SK-N-SH (cell line): ENCODE measurements at regions not wholly inside any gene's neighbourhood (a gene's known extent, or its start where the extent isn't known, plus 50 kb on each side); places are given as distances from the start of the nearest gene placed in this dataset.

Source experiments
- CTCF ChIA-PET: fragments of 300-600, 350-600 bp; formaldehyde crosslinking; extraction: SDS; loops from one replicate; lab custom pipeline; 2021; lab: Yijun Ruan, JAX
- POLR2A ChIA-PET: fragments of 350-600 bp; sonication (Branson Sonifier 250); formaldehyde crosslinking; extraction: SDS; loops from one replicate; lab custom pipeline; 2020; ENCODE audit warnings: antibody characterized with exemption, inconsistent platforms; lab: Yijun Ruan, JAX
- DNase-seq: peaks from one replicate; pipeline ENCODE4 v3.0.0; 2012
- H2AFZ ChIP-seq: fragments of 200-600 bp; sonication (generic); 2 replicates; pipeline ENCODE4 v1.8.1; 2016; ENCODE audit warnings: antibody characterized with exemption, mild to moderate bottlenecking, low read depth
- H3F3A ChIP-seq: fragments of 200-600 bp; sonication (generic); replicated peaks from 2 replicates; pipeline ENCODE3; 2016; ENCODE audit warnings: antibody characterized with exemption, mild to moderate bottlenecking; ENCODE audit not compliant: insufficient read depth
- H3K27ac ChIP-seq, 2 experiments: fragments of 200-500 bp in 1 of 2; fragments of 200-600 bp in 1 of 2; sonication (Bioruptor generic) in 1 of 2; sonication (generic), shearing (Covaris generic) in 1 of 2; 2 replicates each; pipeline versions ENCODE4 v1.5.1 to v1.6.1; 2014 to 2016; ENCODE audit warnings: low read depth in 2 of 2, inconsistent platforms in 1 of 2, low read length in 1 of 2, mild to moderate bottlenecking in 1 of 2, mixed read lengths in 1 of 2
- H3K27me3 ChIP-seq: fragments of 200-600 bp; sonication (generic), shearing (Covaris generic); 2 replicates; pipeline ENCODE4 v1.6.1; 2016; ENCODE audit warnings: mixed run types; ENCODE audit not compliant: insufficient read depth
- H3K36me3 ChIP-seq, 2 experiments: fragments of 200-500 bp in 1 of 2; fragments of 200-600 bp in 1 of 2; sonication (Bioruptor generic) in 1 of 2; sonication (generic) in 1 of 2; replicated peaks in 1 of 2; 2 replicates each; pipeline versions ENCODE3 to v1.5.1; 2014 to 2016; ENCODE audit warnings: low read length in 1 of 2, mild to moderate bottlenecking in 1 of 2; ENCODE audit not compliant: insufficient read depth in 2 of 2, control insufficient read depth in 1 of 2
- H3K4me1 ChIP-seq, 2 experiments: fragments of 200-500 bp in 1 of 2; fragments of 200-600 bp in 1 of 2; sonication (Bioruptor generic) in 1 of 2; sonication (generic), shearing (Covaris generic) in 1 of 2; 2 replicates each; pipeline versions ENCODE4 v1.5.1 to v1.6.1; 2014 to 2016; ENCODE audit warnings: low read depth in 1 of 2, low read length in 1 of 2, mixed run types in 1 of 2; ENCODE audit not compliant: insufficient read depth in 2 of 2, control insufficient read depth in 1 of 2
- H3K4me2 ChIP-seq: fragments of 200-600 bp; sonication (generic), shearing (Covaris generic); 2 replicates; pipeline ENCODE4 v1.6.1; 2017; ENCODE audit warnings: mixed run types
- H3K4me3 ChIP-seq, 2 experiments: fragments of 200-500 bp in 1 of 2; fragments of 200-600 bp in 1 of 2; sonication (Bioruptor generic) in 1 of 2; sonication (generic), shearing (Covaris generic) in 1 of 2; 2 replicates each; pipeline versions ENCODE4 v1.5.1 to v1.8.1; 2014 to 2016; ENCODE audit warnings: low read depth in 2 of 2, inconsistent platforms in 1 of 2, low read length in 1 of 2, mild to moderate bottlenecking in 1 of 2, mixed read lengths in 1 of 2, moderate library complexity in 1 of 2
- H3K79me2 ChIP-seq: fragments of 200-600 bp; sonication (generic); 2 replicates; pipeline ENCODE4 v1.8.1; 2017; ENCODE audit warnings: mild to moderate bottlenecking; ENCODE audit not compliant: insufficient read depth
- H3K9ac ChIP-seq: fragments of 200-600 bp; sonication (generic); 2 replicates; pipeline ENCODE4 v1.6.1; 2017; ENCODE audit warnings: mixed run types
- H3K9me2 ChIP-seq: fragments of 200-600 bp; sonication (generic); 2 replicates; pipeline ENCODE4 v1.6.1; 2017; ENCODE audit warnings: mixed run types
- H3K9me3 ChIP-seq: fragments of 200-600 bp; sonication (generic); 2 replicates; pipeline ENCODE4 v1.6.1; 2017; ENCODE audit warnings: mixed run types, mild to moderate bottlenecking, moderate library complexity
- H4K20me1 ChIP-seq: fragments of 200-600 bp; sonication (generic); 2 replicates; pipeline ENCODE4 v1.6.1; 2017; ENCODE audit warnings: mild to moderate bottlenecking, mixed run types; ENCODE audit not compliant: insufficient read depth
- ELF1 ChIP-seq: IDR thresholded peaks from 2 replicates; pipeline ENCODE4 v1.4.0; 2012
- EP300 ChIP-seq, 2 experiments: IDR thresholded peaks; 2 replicates each; pipeline versions ENCODE4 v1.4.0 to v1.6.1; 2012; ENCODE audit warnings: borderline replicate concordance in 1 of 2, low read depth in 1 of 2, low read length in 1 of 2
- EZH2phosphoT487 ChIP-seq: fragments of 200-600 bp; sonication (generic); IDR thresholded peaks from 2 replicates; pipeline ENCODE4 v1.6.1; 2017; ENCODE audit warnings: low read depth, mixed run types, mild to moderate bottlenecking, antibody characterized with exemption, moderate library complexity, borderline replicate concordance
- FOSL2 ChIP-seq: IDR thresholded peaks from 2 replicates; pipeline ENCODE4 v1.4.0; 2012; ENCODE audit warnings: low read depth, mild to moderate bottlenecking, moderate library complexity, borderline replicate concordance
- FOXJ3 ChIP-seq: sonication (generic); formaldehyde crosslinking; IDR thresholded peaks from 2 replicates; pipeline ENCODE4 v1.5.1; 2020; ENCODE audit warnings: mild to moderate bottlenecking, missing genetic modification reagents
- FOXM1 ChIP-seq: IDR thresholded peaks from 2 replicates; pipeline ENCODE4 v1.4.0; 2012; ENCODE audit warnings: low read depth, mild to moderate bottlenecking
- GABPA ChIP-seq: IDR thresholded peaks from 2 replicates; pipeline ENCODE4 v1.4.0; 2012; ENCODE audit warnings: low read depth, mild to moderate bottlenecking
- MEF2A ChIP-seq: IDR thresholded peaks from 2 replicates; pipeline ENCODE4 v1.4.0; 2012; ENCODE audit warnings: low read depth, borderline replicate concordance
- NRF1 ChIP-seq: IDR thresholded peaks from 2 replicates; pipeline ENCODE4 v1.6.1; 2012; ENCODE audit warnings: low read depth, mild to moderate bottlenecking, low read length
- POLR2AphosphoS5 ChIP-seq: IDR thresholded peaks from 2 replicates; pipeline ENCODE4 v1.6.1; 2012; ENCODE audit warnings: low read depth, low read length
- RAD21 ChIP-seq: IDR thresholded peaks from 2 replicates; pipeline ENCODE4 v1.6.1; 2012; ENCODE audit warnings: mild to moderate bottlenecking, low read length
- RFX5 ChIP-seq: IDR thresholded peaks from 2 replicates; pipeline ENCODE4 v1.6.1; 2012; ENCODE audit warnings: mild to moderate bottlenecking, improper control_type of control experiment, low read length
- SMC3 ChIP-seq: IDR thresholded peaks from 2 replicates; pipeline ENCODE4 v1.6.1; 2012; ENCODE audit warnings: low read depth, low read length, improper control_type of control experiment
- TAF1 ChIP-seq: IDR thresholded peaks from 2 replicates; pipeline ENCODE4 v1.6.1; 2012; ENCODE audit warnings: low read depth, mild to moderate bottlenecking, low read length, moderate library complexity, borderline replicate concordance
- TCF12 ChIP-seq: IDR thresholded peaks from 2 replicates; pipeline ENCODE4 v1.4.0; 2012
- WGBS: methylation state at CpG from one replicate; pipeline ENCODE4 v1.1.6; 2017; ENCODE audit warnings: low lambda C conversion rate; 5-methylcytosine and 5-hydroxymethylcytosine counted together
- TF ChIP-seq, protein P1 (sequence below): IDR thresholded peaks from 2 replicates; pipeline ENCODE4 v1.4.0; 2012; ENCODE audit warnings: low read depth, borderline replicate concordance
- TF ChIP-seq, protein P2 (sequence below): fragments of 200-600 bp; sonication (generic); IDR thresholded peaks from 2 replicates; pipeline ENCODE4 v1.6.1; 2017; ENCODE audit warnings: antibody characterized with exemption, mild to moderate bottlenecking, moderate library complexity
- TF ChIP-seq, protein P3 (sequence below): IDR thresholded peaks from 2 replicates; pipeline ENCODE4; 2012
- TF ChIP-seq, protein P4 (sequence below): IDR thresholded peaks from 2 replicates; pipeline ENCODE4 v1.6.1; 2012; ENCODE audit warnings: mild to moderate bottlenecking, low read depth, low read length, moderate library complexity

DNA sequence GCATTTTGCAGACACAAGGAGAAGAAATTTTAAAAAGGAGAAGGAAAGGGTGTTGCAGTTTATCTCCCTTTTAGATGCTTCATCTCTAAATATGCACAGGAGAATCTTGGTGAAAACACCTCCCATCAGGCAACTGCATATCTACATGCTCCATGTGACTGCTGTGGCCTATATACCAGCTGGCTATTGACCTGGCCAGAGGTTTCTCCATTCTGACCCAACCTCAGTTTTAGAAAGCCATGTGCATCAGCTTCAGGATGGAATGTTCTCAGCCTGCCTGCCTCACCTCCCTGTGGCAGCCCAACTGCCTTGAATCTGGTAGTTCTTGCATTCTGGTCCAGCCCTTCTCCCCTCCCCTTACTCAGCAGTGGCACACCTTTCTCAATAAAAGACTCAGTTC, 1958.8 kb upstream of the CELF4 start:
- CTCF ChIA-PET, result interaction anchor here (0.8 kb wide), 1 partner anchor 18 kb away, joined by 3 read pairs; no protein-coding TSS in a partner anchor
- Histone ChIP-seq H3K36me3 (no peaks in the 10 kb centered on the region), H3K4me1 (no peaks in the 10 kb centered on the region), H3K9me3 (no peaks in the 10 kb centered on the region), H3F3A (no peaks in the 10 kb centered on the region), H3K9ac (no peak overlapping the region), H3K27me3 (no peaks in the 10 kb centered on the region), H3K27ac (no peak overlapping the region), H4K20me1 (no peaks in the 10 kb centered on the region), H2AFZ (no peak overlapping the region), H3K4me2 (no peak overlapping the region), H3K79me2 (no peaks in the 10 kb centered on the region), H3K9me2 (no peaks in the 10 kb centered on the region), H3K4me3 (no peak overlapping the region)
- DNase-seq, result no peak
- POLR2A ChIA-PET, result no interaction called here
- TF ChIP-seq RFX5, result no peak

DNA sequence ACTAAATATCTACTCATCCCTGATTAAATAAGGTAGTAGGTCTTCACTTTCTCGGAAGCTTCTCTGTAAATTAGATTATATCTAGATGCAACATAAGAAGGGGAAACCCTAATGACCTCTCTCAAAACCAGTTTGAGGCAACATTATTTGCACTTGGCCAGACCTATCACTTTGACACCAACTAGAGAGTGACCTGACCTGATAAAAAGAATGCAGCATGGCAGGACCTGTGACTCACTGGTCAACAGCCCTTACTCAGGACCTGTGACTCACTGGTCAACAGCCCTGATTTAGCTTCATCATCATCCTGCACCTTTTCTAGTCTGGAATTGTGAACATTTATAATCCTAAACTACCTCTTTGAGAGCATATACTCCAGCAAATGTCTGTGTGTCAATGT, 1957.7 kb upstream of the CELF4 start:
- no peak overlapping the region for H3K4me3 ChIP-seq
- no peaks in the 10 kb centered on the region for H4K20me1 ChIP-seq
- no peak overlapping the region for H3K9ac ChIP-seq
- no peaks in the 10 kb centered on the region for H3K27me3 ChIP-seq
- TF ChIP-seq EZH2phosphoT487, result no peak
- TF ChIP-seq, protein P1, sequence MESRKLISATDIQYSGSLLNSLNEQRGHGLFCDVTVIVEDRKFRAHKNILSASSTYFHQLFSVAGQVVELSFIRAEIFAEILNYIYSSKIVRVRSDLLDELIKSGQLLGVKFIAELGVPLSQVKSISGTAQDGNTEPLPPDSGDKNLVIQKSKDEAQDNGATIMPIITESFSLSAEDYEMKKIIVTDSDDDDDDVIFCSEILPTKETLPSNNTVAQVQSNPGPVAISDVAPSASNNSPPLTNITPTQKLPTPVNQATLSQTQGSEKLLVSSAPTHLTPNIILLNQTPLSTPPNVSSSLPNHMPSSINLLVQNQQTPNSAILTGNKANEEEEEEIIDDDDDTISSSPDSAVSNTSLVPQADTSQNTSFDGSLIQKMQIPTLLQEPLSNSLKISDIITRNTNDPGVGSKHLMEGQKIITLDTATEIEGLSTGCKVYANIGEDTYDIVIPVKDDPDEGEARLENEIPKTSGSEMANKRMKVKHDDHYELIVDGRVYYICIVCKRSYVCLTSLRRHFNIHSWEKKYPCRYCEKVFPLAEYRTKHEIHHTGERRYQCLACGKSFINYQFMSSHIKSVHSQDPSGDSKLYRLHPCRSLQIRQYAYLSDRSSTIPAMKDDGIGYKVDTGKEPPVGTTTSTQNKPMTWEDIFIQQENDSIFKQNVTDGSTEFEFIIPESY, result no peak
- no peak for TF ChIP-seq FOSL2
- TF ChIP-seq, protein P2, sequence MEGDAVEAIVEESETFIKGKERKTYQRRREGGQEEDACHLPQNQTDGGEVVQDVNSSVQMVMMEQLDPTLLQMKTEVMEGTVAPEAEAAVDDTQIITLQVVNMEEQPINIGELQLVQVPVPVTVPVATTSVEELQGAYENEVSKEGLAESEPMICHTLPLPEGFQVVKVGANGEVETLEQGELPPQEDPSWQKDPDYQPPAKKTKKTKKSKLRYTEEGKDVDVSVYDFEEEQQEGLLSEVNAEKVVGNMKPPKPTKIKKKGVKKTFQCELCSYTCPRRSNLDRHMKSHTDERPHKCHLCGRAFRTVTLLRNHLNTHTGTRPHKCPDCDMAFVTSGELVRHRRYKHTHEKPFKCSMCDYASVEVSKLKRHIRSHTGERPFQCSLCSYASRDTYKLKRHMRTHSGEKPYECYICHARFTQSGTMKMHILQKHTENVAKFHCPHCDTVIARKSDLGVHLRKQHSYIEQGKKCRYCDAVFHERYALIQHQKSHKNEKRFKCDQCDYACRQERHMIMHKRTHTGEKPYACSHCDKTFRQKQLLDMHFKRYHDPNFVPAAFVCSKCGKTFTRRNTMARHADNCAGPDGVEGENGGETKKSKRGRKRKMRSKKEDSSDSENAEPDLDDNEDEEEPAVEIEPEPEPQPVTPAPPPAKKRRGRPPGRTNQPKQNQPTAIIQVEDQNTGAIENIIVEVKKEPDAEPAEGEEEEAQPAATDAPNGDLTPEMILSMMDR, result no peak
- TF ChIP-seq, protein P3, sequence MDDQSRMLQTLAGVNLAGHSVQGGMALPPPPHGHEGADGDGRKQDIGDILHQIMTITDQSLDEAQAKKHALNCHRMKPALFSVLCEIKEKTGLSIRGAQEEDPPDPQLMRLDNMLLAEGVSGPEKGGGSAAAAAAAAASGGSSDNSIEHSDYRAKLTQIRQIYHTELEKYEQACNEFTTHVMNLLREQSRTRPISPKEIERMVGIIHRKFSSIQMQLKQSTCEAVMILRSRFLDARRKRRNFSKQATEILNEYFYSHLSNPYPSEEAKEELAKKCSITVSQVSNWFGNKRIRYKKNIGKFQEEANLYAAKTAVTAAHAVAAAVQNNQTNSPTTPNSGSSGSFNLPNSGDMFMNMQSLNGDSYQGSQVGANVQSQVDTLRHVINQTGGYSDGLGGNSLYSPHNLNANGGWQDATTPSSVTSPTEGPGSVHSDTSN, result no peak
- no peak for TF ChIP-seq NRF1
- TF ChIP-seq MEF2A, result no peak
- TF ChIP-seq GABPA, result no peak
- no peak for TF ChIP-seq POLR2AphosphoS5
- no peak for TF ChIP-seq FOXM1
- TF ChIP-seq, protein P4, sequence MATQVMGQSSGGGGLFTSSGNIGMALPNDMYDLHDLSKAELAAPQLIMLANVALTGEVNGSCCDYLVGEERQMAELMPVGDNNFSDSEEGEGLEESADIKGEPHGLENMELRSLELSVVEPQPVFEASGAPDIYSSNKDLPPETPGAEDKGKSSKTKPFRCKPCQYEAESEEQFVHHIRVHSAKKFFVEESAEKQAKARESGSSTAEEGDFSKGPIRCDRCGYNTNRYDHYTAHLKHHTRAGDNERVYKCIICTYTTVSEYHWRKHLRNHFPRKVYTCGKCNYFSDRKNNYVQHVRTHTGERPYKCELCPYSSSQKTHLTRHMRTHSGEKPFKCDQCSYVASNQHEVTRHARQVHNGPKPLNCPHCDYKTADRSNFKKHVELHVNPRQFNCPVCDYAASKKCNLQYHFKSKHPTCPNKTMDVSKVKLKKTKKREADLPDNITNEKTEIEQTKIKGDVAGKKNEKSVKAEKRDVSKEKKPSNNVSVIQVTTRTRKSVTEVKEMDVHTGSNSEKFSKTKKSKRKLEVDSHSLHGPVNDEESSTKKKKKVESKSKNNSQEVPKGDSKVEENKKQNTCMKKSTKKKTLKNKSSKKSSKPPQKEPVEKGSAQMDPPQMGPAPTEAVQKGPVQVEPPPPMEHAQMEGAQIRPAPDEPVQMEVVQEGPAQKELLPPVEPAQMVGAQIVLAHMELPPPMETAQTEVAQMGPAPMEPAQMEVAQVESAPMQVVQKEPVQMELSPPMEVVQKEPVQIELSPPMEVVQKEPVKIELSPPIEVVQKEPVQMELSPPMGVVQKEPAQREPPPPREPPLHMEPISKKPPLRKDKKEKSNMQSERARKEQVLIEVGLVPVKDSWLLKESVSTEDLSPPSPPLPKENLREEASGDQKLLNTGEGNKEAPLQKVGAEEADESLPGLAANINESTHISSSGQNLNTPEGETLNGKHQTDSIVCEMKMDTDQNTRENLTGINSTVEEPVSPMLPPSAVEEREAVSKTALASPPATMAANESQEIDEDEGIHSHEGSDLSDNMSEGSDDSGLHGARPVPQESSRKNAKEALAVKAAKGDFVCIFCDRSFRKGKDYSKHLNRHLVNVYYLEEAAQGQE, result no peak
- TF ChIP-seq FOXJ3 (CRISPR knock-in tag), result no peak
- TF ChIP-seq TCF12, result no peak
- no peak for TF ChIP-seq RFX5
- TF ChIP-seq TAF1, result no peak
- no peak for TF ChIP-seq ELF1
- TF ChIP-seq SMC3, result no peak
- TF ChIP-seq RAD21, result no peak
- TF ChIP-seq EP300 (IDR thresholded peaks at IDR 0.05; ENCODE audit: borderline replicate concordance in 1 of 2, low read depth in 1 of 2, low read length in 1 of 2), result no peak
- no peak overlapping the region for H2AFZ ChIP-seq
- no peaks in the 10 kb centered on the region for H3K9me2 ChIP-seq
- DNase-seq, result no peak
- H3K79me2 ChIP-seq, result no peaks in the 10 kb centered on the region
- 43% methylated on average over 1 of the region's 1 CpG for WGBS
- H3K9me3 ChIP-seq, result no peaks in the 10 kb centered on the region
- no peaks in the 10 kb centered on the region for H3F3A ChIP-seq
- no peak overlapping the region for H3K4me2 ChIP-seq
- ChIA-PET POLR2A (no interaction called here), CTCF (interaction anchor here (0.6 to 0.8 kb wide), 3 partner anchors 8 to 1744 kb away, joined by 3 read pairs; no protein-coding TSS in a partner anchor)
- no peaks in the 10 kb centered on the region for H3K4me1 ChIP-seq
- H3K27ac ChIP-seq, result no peak overlapping the region
- H3K36me3 ChIP-seq, result no peaks in the 10 kb centered on the region
